ENCODE measurements at regions not wholly inside any gene's neighbourhood (a gene's known extent, or its start where the extent isn't known, plus 50 kb on each side); places are given as distances from the start of the nearest gene placed in this dataset.

DNA sequence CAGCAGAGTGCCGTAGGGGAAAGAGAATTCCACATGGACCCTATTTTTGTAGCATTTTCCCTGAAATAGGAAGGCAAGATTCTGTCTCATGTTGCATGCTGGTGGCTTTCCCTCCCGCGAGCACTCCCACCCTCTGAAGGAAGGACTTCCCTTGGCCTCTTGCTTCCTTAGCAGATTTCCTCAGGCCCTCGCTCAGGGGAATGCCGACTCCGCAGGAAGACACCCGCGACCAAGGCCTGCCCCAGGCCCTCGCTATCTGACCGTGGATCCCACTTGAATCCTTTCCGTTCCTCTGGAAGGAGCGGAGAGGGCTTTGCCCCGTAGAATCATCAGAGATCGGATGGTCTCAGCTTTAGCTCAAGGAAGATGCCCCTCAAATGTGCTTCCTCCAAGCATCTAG, 179.4 kb upstream of the FOXF1 start:
- Histone ChIP-seq H3K9me1 (replicated peaks; ENCODE audit: control insufficient read depth, extremely low read depth, insufficient read depth, low read length) (no peaks in the 10 kb centered on the region), H3K4me2 (ENCODE audit: insufficient read depth, low read length) (no peak overlapping the region), H3K36me3 (ENCODE audit: control insufficient read depth in 2 of 2, extremely low read depth in 1 of 2, insufficient read depth in 2 of 2, low read length in 2 of 2) (no peaks in the 10 kb centered on the region), H4K20me1 (replicated peaks; ENCODE audit: control insufficient read depth, extremely low read depth, insufficient read depth, low read length) (no peaks in the 10 kb centered on the region), H3K9ac (replicated peaks; ENCODE audit: extremely low read depth, insufficient read depth, low read length) (no peak overlapping the region), H3K4me1 (ENCODE audit: control insufficient read depth, extremely low read depth, insufficient read depth, low read length) (no peaks in the 10 kb centered on the region), H3K9me3 (replicated peaks; ENCODE audit: control insufficient read depth, insufficient read depth, low read length) (no peaks in the 10 kb centered on the region), H2AFZ (ENCODE audit: low read depth, low read length) (no peak overlapping the region), H3K4me3 (replicated peaks in 1 of 3; ENCODE audit: insufficient read depth in 1 of 3, low read depth in 1 of 3, low read length in 3 of 3) (no peak overlapping the region), H3K27ac (ENCODE audit: insufficient read depth, low read depth, low read length) (no peak overlapping the region), H3K27me3 (ENCODE audit: control insufficient read depth in 2 of 2, insufficient read depth in 2 of 2, low read length in 2 of 2) (peaks cover 36% of the 10 kb centered on the region in 2 experiments), H3K79me2 (ENCODE audit: control insufficient read depth, insufficient read depth, low read length) (no peaks in the 10 kb centered on the region)
- TF ChIP-seq POLR2AphosphoS5 (IDR thresholded peaks at IDR 0.05; ENCODE audit: insufficient read depth, low read depth, low read length): no peak
- TF ChIP-seq EZH2 (IDR thresholded peaks at IDR 0.05; ENCODE audit: borderline replicate concordance, low read depth, low read length, severe bottlenecking): no peak
- TF ChIP-seq GATA2 (IDR thresholded peaks at IDR 0.05; ENCODE audit: insufficient read depth, insufficient read length, low read depth, low read length): no peak
- no peak for TF ChIP-seq FOS (IDR thresholded peaks at IDR 0.05; ENCODE audit: borderline replicate concordance, insufficient read depth, low read length)
- TF ChIP-seq, protein P1, sequence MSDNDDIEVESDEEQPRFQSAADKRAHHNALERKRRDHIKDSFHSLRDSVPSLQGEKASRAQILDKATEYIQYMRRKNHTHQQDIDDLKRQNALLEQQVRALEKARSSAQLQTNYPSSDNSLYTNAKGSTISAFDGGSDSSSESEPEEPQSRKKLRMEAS (IDR thresholded peaks at IDR 0.05; ENCODE audit: insufficient read depth, insufficient read length): no peak
- TF ChIP-seq CTCF (IDR thresholded peaks at IDR 0.05; ENCODE audit: extremely low read depth in 1 of 2, insufficient read depth in 1 of 2, low read depth in 1 of 2, low read length in 2 of 2): no peak
- no peak for TF ChIP-seq POLR2A (IDR thresholded peaks at IDR 0.05; ENCODE audit: low read depth, low read length)
- TF ChIP-seq JUN (IDR thresholded peaks at IDR 0.05; ENCODE audit: borderline replicate concordance, insufficient read depth, insufficient read length, low read depth): no peak
- CTCF ChIA-PET: no interaction called here
- POLR2A ChIA-PET: no interaction called here
- intact Hi-C loops (cut with micrococcal nuclease): no loop called here
- BruUV-seq (replicated peaks): no TSS peak
- dilution Hi-C loops (cut with MboI; ENCODE audit: extremely low pct_ligation_motif_present, low sequenced_read_pairs): no loop called here
- FAIRE-seq (no peak), DNase-seq (ENCODE audit: low read depth, low spot score) (no peak)

Measured in endothelial cell of umbilical vein (primary cell).